Fibroblast of lung (primary cell): ENCODE measurements at regions not wholly inside any gene's neighbourhood (a gene's known extent, or its start where the extent isn't known, plus 50 kb on each side); places are given as distances from the start of the nearest gene placed in this dataset.

Source experiments
- DNase-seq, 2 donors: peaks; one replicate each; pipeline versions ENCODE4 v3.0.0 to v3.0.0-alpha.2; 2010; ENCODE audit warnings: low read depth in 2 of 2
- H2AFZ ChIP-seq: 2 replicates; pipeline ENCODE4 v1.5.1; 2012; ENCODE audit warnings: low read length, control low read depth, inconsistent platforms
- H3K27ac ChIP-seq: 2 replicates; pipeline ENCODE4 v1.5.1; 2011; ENCODE audit warnings: low read length, control low read depth; ENCODE audit not compliant: insufficient read depth
- H3K27me3 ChIP-seq: 2 replicates; pipeline ENCODE4 v1.5.1; 2011; ENCODE audit warnings: mild to moderate bottlenecking, low read length; ENCODE audit not compliant: control insufficient read depth, insufficient read depth
- H3K36me3 ChIP-seq: 2 replicates; pipeline ENCODE4 v1.5.1; 2011; ENCODE audit warnings: low read length; ENCODE audit not compliant: control insufficient read depth, insufficient read depth
- H3K4me1 ChIP-seq: 2 replicates; pipeline ENCODE4 v1.5.1; 2011; ENCODE audit warnings: low read length; ENCODE audit not compliant: control insufficient read depth, insufficient read depth; ENCODE audit errors: extremely low read depth
- H3K4me2 ChIP-seq: 2 replicates; pipeline ENCODE4 v1.5.1; 2011; ENCODE audit warnings: low read length, control low read depth; ENCODE audit not compliant: insufficient read depth; ENCODE audit errors: extremely low read depth
- H3K4me3 ChIP-seq, 4 experiments: fragments of 200-600 bp in 1 of 4; sonication (generic) in 1 of 4; replicated peaks in 1 of 4; 2 replicates each; pipeline ENCODE4 v1.5.1; 2011 to 2016; ENCODE audit warnings: low read length in 4 of 4, low read depth in 3 of 4, mild to moderate bottlenecking in 3 of 4, control low read depth in 2 of 4, inconsistent platforms in 1 of 4, mixed read lengths in 1 of 4; ENCODE audit not compliant: insufficient read depth in 1 of 4; ENCODE audit errors: control extremely low read depth in 1 of 4
- H3K79me2 ChIP-seq: 2 replicates; pipeline ENCODE4 v1.5.1; 2012; ENCODE audit warnings: mild to moderate bottlenecking, low read length, inconsistent platforms; ENCODE audit not compliant: control insufficient read depth, insufficient read depth
- H3K9ac ChIP-seq: 2 replicates; pipeline ENCODE4 v1.5.1; 2011; ENCODE audit warnings: mild to moderate bottlenecking, low read length, control low read depth; ENCODE audit not compliant: insufficient read depth
- H3K9me3 ChIP-seq: 2 replicates; pipeline ENCODE4 v1.5.1; 2012; ENCODE audit warnings: low read depth, low read length; ENCODE audit not compliant: control insufficient read depth, insufficient read depth
- H4K20me1 ChIP-seq: 2 replicates; pipeline ENCODE4 v1.5.1; 2011; ENCODE audit warnings: low read length; ENCODE audit not compliant: control insufficient read depth, insufficient read depth; ENCODE audit errors: extremely low read depth
- CTCF ChIP-seq, 2 donors: IDR thresholded peaks in 1 of 2; conservative IDR thresholded peaks in 1 of 2; 1 replicate in 1 of 2; 2 replicates in 1 of 2; pipeline ENCODE4 v1.5.1; 2011 to 2012; ENCODE audit warnings: low read length in 2 of 2, control low read depth in 1 of 2, inconsistent platforms in 1 of 2, low read depth in 1 of 2, mild to moderate bottlenecking in 1 of 2
- EZH2 ChIP-seq: IDR thresholded peaks from 2 replicates; pipeline ENCODE4 v1.5.1; 2012; ENCODE audit warnings: low read length, control low read depth, mild to moderate bottlenecking; ENCODE audit errors: missing control alignments

- Histone ChIP-seq H3K27ac (no peak overlapping the region), H3K4me2 (no peak overlapping the region), H3K9ac (no peak overlapping the region), H3K27me3 (no peaks in the 10 kb centered on the region), H3K79me2 (no peaks in the 10 kb centered on the region), H4K20me1 (no peaks in the 10 kb centered on the region), H3K9me3 (no peaks in the 10 kb centered on the region), H3K36me3 (no peaks in the 10 kb centered on the region), H2AFZ (no peak overlapping the region), H3K4me3 (no peak overlapping the region), H3K4me1 (no peaks in the 10 kb centered on the region)
- no peak for TF ChIP-seq EZH2
- TF ChIP-seq CTCF (conservative IDR thresholded peaks at IDR 0.05 in 1 of 2, IDR thresholded peaks at IDR 0.05 in 1 of 2; ENCODE audit: low read depth in 1 of 2, low read length in 2 of 2), result peak in 1 of 2 donors; percentile 10
- DNase-seq, result peak in 1 of 2 donors; percentile 16
Observed at GRCh38 chr2:122136056-122136455, 380.6 kb downstream of the TSN start.

DNA sequence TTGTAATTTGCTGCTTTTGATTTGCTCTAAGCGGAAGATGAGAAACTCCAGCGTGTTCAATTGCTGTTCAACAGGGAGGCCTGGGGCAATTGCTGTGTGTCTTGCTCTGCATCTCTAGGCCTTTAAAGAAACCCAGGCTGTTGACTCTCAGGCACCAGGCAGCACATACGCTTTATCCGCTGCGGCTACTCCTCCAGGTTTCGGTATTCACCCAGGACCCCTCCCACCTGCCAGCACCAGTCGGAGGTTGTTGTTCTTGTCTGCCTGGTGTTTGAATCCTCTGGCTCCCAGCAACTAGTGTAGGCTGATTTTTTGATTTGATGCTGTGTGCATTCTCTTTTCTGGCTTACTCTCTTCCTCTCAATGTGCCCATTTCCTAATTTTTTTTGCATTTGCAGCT lies 383.1 kb downstream of the TSN start:
- Histone ChIP-seq H3K27me3 (no peaks in the 10 kb centered on the region), H3K4me1 (no peaks in the 10 kb centered on the region), H3K79me2 (no peaks in the 10 kb centered on the region), H3K36me3 (no peaks in the 10 kb centered on the region), H3K9ac (no peak overlapping the region), H4K20me1 (no peaks in the 10 kb centered on the region), H3K27ac (no peak overlapping the region), H3K4me3 (no peak overlapping the region), H3K9me3 (no peaks in the 10 kb centered on the region), H2AFZ (no peak overlapping the region), H3K4me2 (no peak overlapping the region)
- no peak for DNase-seq
- TF ChIP-seq EZH2 (no peak), CTCF (conservative IDR thresholded peaks at IDR 0.05 in 1 of 2, IDR thresholded peaks at IDR 0.05 in 1 of 2; ENCODE audit: low read depth in 1 of 2, low read length in 2 of 2) (no peak)

DNA sequence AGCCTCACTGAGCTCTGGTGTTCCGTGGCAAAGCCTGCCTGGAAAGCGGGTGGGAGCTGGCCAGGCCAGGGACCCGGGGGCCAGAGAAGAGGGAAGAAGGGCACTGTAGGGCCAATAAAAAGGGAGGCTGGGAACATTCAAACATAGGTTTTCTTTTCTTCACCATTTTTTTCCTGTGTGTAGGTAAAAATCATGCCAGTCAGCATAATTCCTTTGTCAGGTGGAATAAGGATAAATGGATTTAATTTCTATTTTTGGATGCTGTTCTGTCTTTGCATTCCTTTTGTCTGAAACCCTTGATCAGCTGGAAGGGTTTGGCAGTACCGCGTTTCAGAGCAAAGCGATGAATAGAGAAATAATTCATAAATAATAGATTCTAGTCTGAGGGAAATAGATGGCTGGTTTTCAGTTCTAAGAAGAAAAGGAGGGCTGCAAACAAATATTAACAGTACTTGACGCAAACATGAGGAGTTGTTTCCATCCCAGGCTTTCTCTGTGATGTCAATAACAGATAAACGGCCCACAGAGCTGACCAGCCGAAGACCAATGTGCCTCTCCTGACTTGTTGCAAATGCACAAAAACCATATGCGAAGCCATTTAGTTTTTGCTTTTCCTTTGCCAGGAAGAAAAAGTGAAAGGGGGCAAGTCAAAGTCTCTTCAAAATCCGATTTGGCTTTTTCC lies 384.4 kb downstream of the TSN start:
- no peak overlapping the region for H3K27ac ChIP-seq
- no peaks in the 10 kb centered on the region for H3K27me3 ChIP-seq
- no peak overlapping the region for H3K4me2 ChIP-seq
- H3K36me3 ChIP-seq, result no peaks in the 10 kb centered on the region
- no peaks in the 10 kb centered on the region for H4K20me1 ChIP-seq
- H3K79me2 ChIP-seq, result no peaks in the 10 kb centered on the region
- H3K4me1 ChIP-seq, result no peaks in the 10 kb centered on the region
- H3K9ac ChIP-seq, result no peak overlapping the region
- DNase-seq, result no peak
- no peak overlapping the region for H2AFZ ChIP-seq
- no peak for TF ChIP-seq EZH2
- no peak for TF ChIP-seq CTCF (conservative IDR thresholded peaks at IDR 0.05 in 1 of 2, IDR thresholded peaks at IDR 0.05 in 1 of 2; ENCODE audit: low read depth in 1 of 2, low read length in 2 of 2)
- H3K4me3 ChIP-seq, result no peak overlapping the region
- H3K9me3 ChIP-seq, result no peaks in the 10 kb centered on the region
